HCT116 (cell line): ENCODE measurements at regions not wholly inside any gene's neighbourhood (a gene's known extent, or its start where the extent isn't known, plus 50 kb on each side); places are given as distances from the start of the nearest gene placed in this dataset.

Experiments used
- CEBPB ChIP-seq: IDR thresholded peaks from 2 replicates; pipeline ENCODE4 v1.6.1; 2012; ENCODE audit warnings: low read depth
- EZH2 ChIP-seq: fragments of 200-600 bp; sonication (generic); IDR thresholded peaks from 2 replicates; pipeline ENCODE4 v1.6.1; 2017; ENCODE audit warnings: antibody characterized with exemption, mixed run types
- POLR2A ChIP-seq: IDR thresholded peaks from 2 replicates; pipeline ENCODE4 v1.7.0; 2011; ENCODE audit warnings: borderline replicate concordance; ENCODE audit not compliant: insufficient read depth, insufficient read length; ENCODE audit errors: extremely low read depth
- REST ChIP-seq: IDR thresholded peaks from 2 replicates; pipeline ENCODE4 v1.6.1; 2012; ENCODE audit warnings: low read depth
- SIN3A ChIP-seq: IDR thresholded peaks from 2 replicates; pipeline ENCODE4 v1.6.1; 2012; ENCODE audit warnings: low read depth
- TCF7L2 ChIP-seq: IDR thresholded peaks from 2 replicates; pipeline ENCODE4 v1.7.0; 2011; ENCODE audit warnings: borderline replicate concordance, inconsistent platforms; ENCODE audit not compliant: insufficient read depth, insufficient read length; ENCODE audit errors: extremely low read depth
- YY1 ChIP-seq: IDR thresholded peaks from 2 replicates; pipeline ENCODE4 v1.6.1; 2011; ENCODE audit warnings: low read length, low read depth, moderate library complexity, mild to moderate bottlenecking; ENCODE audit not compliant: insufficient replicate concordance; ENCODE audit errors: extremely low read depth
- ZBTB33 ChIP-seq: IDR thresholded peaks from 2 replicates; pipeline ENCODE4 v1.6.1; 2011; ENCODE audit warnings: mild to moderate bottlenecking, low read length, moderate library complexity; ENCODE audit not compliant: insufficient replicate concordance; ENCODE audit errors: extremely low read depth
- TF ChIP-seq, protein P1 (sequence below), 3 experiments: fragments of 200-600 bp in 1 of 3; sonication (generic) in 1 of 3; IDR thresholded peaks in 2 of 3; conservative IDR thresholded peaks in 1 of 3; 2 replicates each; pipeline ENCODE4 v1.5.1; 2012 to 2017; ENCODE audit warnings: low read depth in 2 of 3, low read length in 2 of 3, antibody characterized with exemption in 1 of 3, borderline replicate concordance in 1 of 3, control low read depth in 1 of 3, mild to moderate bottlenecking in 1 of 3, mixed read lengths in 1 of 3, mixed run types in 1 of 3, moderate library complexity in 1 of 3; ENCODE audit not compliant: insufficient read depth in 1 of 3

DNA sequence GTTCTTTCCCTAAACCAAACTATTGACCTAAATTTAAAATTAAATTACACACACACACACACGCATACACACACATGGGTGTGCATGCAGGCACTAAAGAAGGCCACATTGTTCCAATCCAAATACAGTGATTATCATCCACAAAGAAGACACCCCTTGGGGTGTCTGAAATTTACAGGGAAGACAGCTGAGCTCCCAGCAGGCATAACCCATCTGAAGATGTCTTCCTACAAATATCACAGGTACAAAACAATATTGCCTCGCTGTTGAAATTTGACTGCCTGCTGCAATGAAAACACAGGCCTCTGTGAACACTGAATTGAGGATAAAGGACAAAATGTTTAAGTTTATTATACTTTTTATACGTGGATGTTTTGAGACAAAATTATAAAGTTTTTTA lies 50.2 kb upstream of the SLC7A11 start:
- TF ChIP-seq YY1 = no peak
- TF ChIP-seq, protein P1, sequence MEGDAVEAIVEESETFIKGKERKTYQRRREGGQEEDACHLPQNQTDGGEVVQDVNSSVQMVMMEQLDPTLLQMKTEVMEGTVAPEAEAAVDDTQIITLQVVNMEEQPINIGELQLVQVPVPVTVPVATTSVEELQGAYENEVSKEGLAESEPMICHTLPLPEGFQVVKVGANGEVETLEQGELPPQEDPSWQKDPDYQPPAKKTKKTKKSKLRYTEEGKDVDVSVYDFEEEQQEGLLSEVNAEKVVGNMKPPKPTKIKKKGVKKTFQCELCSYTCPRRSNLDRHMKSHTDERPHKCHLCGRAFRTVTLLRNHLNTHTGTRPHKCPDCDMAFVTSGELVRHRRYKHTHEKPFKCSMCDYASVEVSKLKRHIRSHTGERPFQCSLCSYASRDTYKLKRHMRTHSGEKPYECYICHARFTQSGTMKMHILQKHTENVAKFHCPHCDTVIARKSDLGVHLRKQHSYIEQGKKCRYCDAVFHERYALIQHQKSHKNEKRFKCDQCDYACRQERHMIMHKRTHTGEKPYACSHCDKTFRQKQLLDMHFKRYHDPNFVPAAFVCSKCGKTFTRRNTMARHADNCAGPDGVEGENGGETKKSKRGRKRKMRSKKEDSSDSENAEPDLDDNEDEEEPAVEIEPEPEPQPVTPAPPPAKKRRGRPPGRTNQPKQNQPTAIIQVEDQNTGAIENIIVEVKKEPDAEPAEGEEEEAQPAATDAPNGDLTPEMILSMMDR (IDR thresholded peaks at IDR 0.05 in 2 of 3, conservative IDR thresholded peaks at IDR 0.05 in 1 of 3; ENCODE audit: borderline replicate concordance in 1 of 3, insufficient read depth in 1 of 3, low read depth in 2 of 3, low read length in 2 of 3) = no peak
- no peak for TF ChIP-seq SIN3A
- TF ChIP-seq ZBTB33 = no peak
- TF ChIP-seq REST = no peak
- no peak for TF ChIP-seq POLR2A
- TF ChIP-seq TCF7L2 = no peak
- no peak for TF ChIP-seq CEBPB
- TF ChIP-seq EZH2 = no peak
